ENCODE measurements at regions not wholly inside any gene's neighbourhood (a gene's known extent, or its start where the extent isn't known, plus 50 kb on each side); places are given as distances from the start of the nearest gene placed in this dataset.

- no peak for DNase-seq (ENCODE audit: low read depth)
Observed at GRCh38 chr1:88219521-88219920, 464.6 kb upstream of the PKN2 start.

- DNase-seq (ENCODE audit: low read depth): no peak
Observed at GRCh38 chr1:88221411-88221810, 462.7 kb upstream of the PKN2 start.

- no peak for DNase-seq (ENCODE audit: low read depth)
Observed at GRCh38 chr1:88224906-88225305, 459.2 kb upstream of the PKN2 start.

GRCh38 chr1:88228114-88228513 lies 456.0 kb upstream of the PKN2 start:
- no peak for DNase-seq (ENCODE audit: low read depth)

GRCh38 chr1:88230126-88230525 lies 453.9 kb upstream of the PKN2 start:
- no peak for DNase-seq (ENCODE audit: low read depth)

GRCh38 chr1:88237058-88237457 lies 447.0 kb upstream of the PKN2 start:
- DNase-seq (ENCODE audit: low read depth): no peak

- DNase-seq (ENCODE audit: low read depth): no peak
Observed at GRCh38 chr1:88239205-88239604, 444.9 kb upstream of the PKN2 start.

GRCh38 chr1:88247666-88248065 lies 436.4 kb upstream of the PKN2 start:
- DNase-seq (ENCODE audit: low read depth): no peak

GRCh38 chr1:88250915-88251314 lies 433.2 kb upstream of the PKN2 start:
- DNase-seq (ENCODE audit: low read depth): no peak

GRCh38 chr1:88252745-88253144 lies 431.3 kb upstream of the PKN2 start:
- DNase-seq (ENCODE audit: low read depth): no peak

- no peak for DNase-seq (ENCODE audit: low read depth)
Observed at GRCh38 chr1:88265606-88266005, 418.5 kb upstream of the PKN2 start.

GRCh38 chr1:88266051-88266450 lies 418.0 kb upstream of the PKN2 start:
- no peak for DNase-seq (ENCODE audit: low read depth)

- no peak for DNase-seq (ENCODE audit: low read depth)
Observed at GRCh38 chr1:88272216-88272615, 411.9 kb upstream of the PKN2 start.

GRCh38 chr1:88274431-88274830 lies 409.6 kb upstream of the PKN2 start:
- DNase-seq (ENCODE audit: low read depth): no peak

GRCh38 chr1:88275259-88275862 lies 408.7 kb upstream of the PKN2 start:
- DNase-seq (ENCODE audit: low read depth): no peak

- DNase-seq (ENCODE audit: low read depth): no peak
Observed at GRCh38 chr1:88276163-88276562, 407.9 kb upstream of the PKN2 start.

GRCh38 chr1:88284066-88284465 lies 400.0 kb upstream of the PKN2 start:
- no peak for DNase-seq (ENCODE audit: low read depth)

GRCh38 chr1:88284666-88285366 lies 399.3 kb upstream of the PKN2 start:
- DNase-seq (ENCODE audit: low read depth): no peak

GRCh38 chr1:88286716-88287115 lies 397.4 kb upstream of the PKN2 start:
- no peak for DNase-seq (ENCODE audit: low read depth)

GRCh38 chr1:88288571-88288970 lies 395.5 kb upstream of the PKN2 start:
- no peak for DNase-seq (ENCODE audit: low read depth)

GRCh38 chr1:88289401-88290102 lies 394.5 kb upstream of the PKN2 start:
- DNase-seq (ENCODE audit: low read depth): no peak

- DNase-seq (ENCODE audit: low read depth): no peak
Observed at GRCh38 chr1:88291611-88292354, 392.3 kb upstream of the PKN2 start.

GRCh38 chr1:88293691-88294190 lies 390.3 kb upstream of the PKN2 start:
- DNase-seq (ENCODE audit: low read depth): no peak
